ENCODE measurements at regions not wholly inside any gene's neighbourhood (a gene's known extent, or its start where the extent isn't known, plus 50 kb on each side); places are given as distances from the start of the nearest gene placed in this dataset.

DNA sequence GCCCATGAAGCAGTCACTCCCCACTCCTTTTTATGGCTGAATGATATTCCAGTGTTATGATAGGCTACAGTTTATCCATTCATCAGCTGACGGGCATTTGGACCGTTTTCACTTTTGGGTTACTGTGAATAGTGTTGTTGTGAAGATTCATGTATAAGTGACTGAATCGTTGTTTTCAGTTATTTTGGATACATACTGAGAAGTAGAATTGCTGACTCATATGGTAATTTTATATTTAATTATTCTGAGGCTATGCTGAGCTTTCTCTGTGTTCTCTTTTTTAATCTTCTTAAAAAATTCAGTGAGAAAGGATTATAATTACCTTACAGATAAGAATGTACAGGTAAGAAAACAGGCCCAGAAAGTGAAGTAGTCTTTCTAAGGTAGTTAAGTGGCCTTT lies 117.9 kb upstream of the MPHOSPH6 start:
- TF ChIP-seq, protein P1, sequence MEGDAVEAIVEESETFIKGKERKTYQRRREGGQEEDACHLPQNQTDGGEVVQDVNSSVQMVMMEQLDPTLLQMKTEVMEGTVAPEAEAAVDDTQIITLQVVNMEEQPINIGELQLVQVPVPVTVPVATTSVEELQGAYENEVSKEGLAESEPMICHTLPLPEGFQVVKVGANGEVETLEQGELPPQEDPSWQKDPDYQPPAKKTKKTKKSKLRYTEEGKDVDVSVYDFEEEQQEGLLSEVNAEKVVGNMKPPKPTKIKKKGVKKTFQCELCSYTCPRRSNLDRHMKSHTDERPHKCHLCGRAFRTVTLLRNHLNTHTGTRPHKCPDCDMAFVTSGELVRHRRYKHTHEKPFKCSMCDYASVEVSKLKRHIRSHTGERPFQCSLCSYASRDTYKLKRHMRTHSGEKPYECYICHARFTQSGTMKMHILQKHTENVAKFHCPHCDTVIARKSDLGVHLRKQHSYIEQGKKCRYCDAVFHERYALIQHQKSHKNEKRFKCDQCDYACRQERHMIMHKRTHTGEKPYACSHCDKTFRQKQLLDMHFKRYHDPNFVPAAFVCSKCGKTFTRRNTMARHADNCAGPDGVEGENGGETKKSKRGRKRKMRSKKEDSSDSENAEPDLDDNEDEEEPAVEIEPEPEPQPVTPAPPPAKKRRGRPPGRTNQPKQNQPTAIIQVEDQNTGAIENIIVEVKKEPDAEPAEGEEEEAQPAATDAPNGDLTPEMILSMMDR (IDR thresholded peaks at IDR 0.05), result no peak
- no peak for TF ChIP-seq EZH2phosphoT487 (IDR thresholded peaks at IDR 0.05)

All from neural progenitor cell (in vitro differentiated cells).